ENCODE measurements at regions not wholly inside any gene's neighbourhood (a gene's known extent, or its start where the extent isn't known, plus 50 kb on each side); places are given as distances from the start of the nearest gene placed in this dataset.

- TF ChIP-seq, protein P1, sequence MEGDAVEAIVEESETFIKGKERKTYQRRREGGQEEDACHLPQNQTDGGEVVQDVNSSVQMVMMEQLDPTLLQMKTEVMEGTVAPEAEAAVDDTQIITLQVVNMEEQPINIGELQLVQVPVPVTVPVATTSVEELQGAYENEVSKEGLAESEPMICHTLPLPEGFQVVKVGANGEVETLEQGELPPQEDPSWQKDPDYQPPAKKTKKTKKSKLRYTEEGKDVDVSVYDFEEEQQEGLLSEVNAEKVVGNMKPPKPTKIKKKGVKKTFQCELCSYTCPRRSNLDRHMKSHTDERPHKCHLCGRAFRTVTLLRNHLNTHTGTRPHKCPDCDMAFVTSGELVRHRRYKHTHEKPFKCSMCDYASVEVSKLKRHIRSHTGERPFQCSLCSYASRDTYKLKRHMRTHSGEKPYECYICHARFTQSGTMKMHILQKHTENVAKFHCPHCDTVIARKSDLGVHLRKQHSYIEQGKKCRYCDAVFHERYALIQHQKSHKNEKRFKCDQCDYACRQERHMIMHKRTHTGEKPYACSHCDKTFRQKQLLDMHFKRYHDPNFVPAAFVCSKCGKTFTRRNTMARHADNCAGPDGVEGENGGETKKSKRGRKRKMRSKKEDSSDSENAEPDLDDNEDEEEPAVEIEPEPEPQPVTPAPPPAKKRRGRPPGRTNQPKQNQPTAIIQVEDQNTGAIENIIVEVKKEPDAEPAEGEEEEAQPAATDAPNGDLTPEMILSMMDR (IDR thresholded peaks at IDR 0.05; ENCODE audit: low read depth, low read length, missing control alignments), result no peak
- no peak overlapping the region for H3K4me3 ChIP-seq (replicated peaks; ENCODE audit: low read depth, low read length)
- DNase-seq (ENCODE audit: extremely low read depth, low read depth), result no peak
These were observed 902.4 kb downstream of the TBC1D32 start for GRCh38 chr6:120431841-120432240.

DNA sequence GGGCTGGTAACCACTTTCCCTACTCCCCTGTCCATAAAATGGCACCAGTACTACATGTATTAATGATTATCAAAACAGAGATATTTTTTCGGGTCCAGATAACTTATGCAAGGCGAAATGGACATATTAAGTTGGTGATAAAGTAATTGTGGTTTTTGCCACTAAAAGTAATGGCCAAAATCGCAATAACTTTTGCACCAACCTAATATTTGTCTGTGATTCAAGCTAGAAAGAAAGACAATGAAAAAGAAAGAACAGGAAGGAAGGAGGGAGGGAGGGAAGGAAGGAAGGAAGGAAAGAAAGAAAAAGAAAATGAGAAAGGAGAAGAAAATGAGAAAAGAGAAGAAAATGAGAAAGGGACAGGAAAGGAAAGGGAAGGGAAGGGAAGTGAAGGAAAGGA is 922.9 kb downstream of the TBC1D32 start:
- DNase-seq (ENCODE audit: extremely low read depth, low read depth), result no peak
- TF ChIP-seq, protein P1 (IDR thresholded peaks at IDR 0.05; ENCODE audit: low read depth, low read length, missing control alignments), result no peak
- H3K4me3 ChIP-seq (replicated peaks; ENCODE audit: low read depth, low read length), result no peak overlapping the region

DNA sequence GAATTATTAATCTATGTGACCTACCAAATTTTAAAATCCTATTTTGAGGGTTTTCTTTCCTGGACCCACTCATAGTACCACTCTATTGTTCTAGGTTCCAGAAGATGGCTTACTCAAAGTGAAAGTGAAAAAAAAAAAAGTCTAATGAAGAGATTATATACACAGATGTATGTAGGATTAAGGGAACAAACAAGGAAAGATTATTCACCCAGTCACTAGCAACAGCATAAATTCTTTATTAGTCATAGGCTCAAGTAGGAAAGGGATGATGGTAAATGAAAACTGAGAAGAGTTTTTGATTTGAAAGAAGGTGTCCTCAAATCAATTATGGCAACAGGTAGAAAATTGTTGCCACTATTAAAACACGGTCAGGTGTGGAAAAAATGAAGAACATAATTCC is 923.7 kb downstream of the TBC1D32 start:
- H3K4me3 ChIP-seq (replicated peaks; ENCODE audit: low read depth, low read length), result no peak overlapping the region
- DNase-seq (ENCODE audit: extremely low read depth, low read depth), result no peak
- TF ChIP-seq, protein P1 (IDR thresholded peaks at IDR 0.05; ENCODE audit: low read depth, low read length, missing control alignments), result no peak

GRCh38 chr6:120407696-120408095 is 926.6 kb downstream of the TBC1D32 start:
- TF ChIP-seq, protein P1 (IDR thresholded peaks at IDR 0.05; ENCODE audit: low read depth, low read length, missing control alignments), result no peak
- no peak overlapping the region for H3K4me3 ChIP-seq (replicated peaks; ENCODE audit: low read depth, low read length)
- DNase-seq (ENCODE audit: extremely low read depth, low read depth), result no peak

DNA sequence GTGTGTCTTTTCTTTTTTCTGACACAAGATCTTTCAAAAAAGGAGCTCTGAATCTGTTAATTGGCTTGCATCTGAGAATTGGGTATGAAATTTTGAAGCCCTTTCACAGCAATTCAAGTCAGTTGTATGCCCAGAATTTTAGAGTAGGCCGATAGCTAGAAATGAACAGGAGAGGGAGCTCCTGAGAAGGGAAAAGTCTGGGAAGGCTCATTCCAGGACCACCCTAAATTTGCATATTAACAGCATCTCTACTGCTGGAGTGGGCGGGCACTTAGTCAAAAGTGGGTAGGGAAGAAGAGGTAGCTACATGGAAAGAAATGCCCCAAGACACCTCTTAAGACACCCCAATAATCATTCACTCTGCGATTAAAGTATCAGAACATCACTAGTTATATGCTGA is 928.3 kb downstream of the TBC1D32 start:
- TF ChIP-seq, protein P1 (IDR thresholded peaks at IDR 0.05; ENCODE audit: low read depth, low read length, missing control alignments), result no peak
- no peak for DNase-seq (ENCODE audit: extremely low read depth, low read depth)
- H3K4me3 ChIP-seq (replicated peaks; ENCODE audit: low read depth, low read length), result no peak overlapping the region

- H3K4me3 ChIP-seq (replicated peaks; ENCODE audit: low read depth, low read length), result no peak overlapping the region
- DNase-seq (ENCODE audit: extremely low read depth, low read depth), result no peak
- TF ChIP-seq, protein P1 (IDR thresholded peaks at IDR 0.05; ENCODE audit: low read depth, low read length, missing control alignments), result no peak
These were observed 938.5 kb downstream of the TBC1D32 start for GRCh38 chr6:120395784-120396183.

DNA sequence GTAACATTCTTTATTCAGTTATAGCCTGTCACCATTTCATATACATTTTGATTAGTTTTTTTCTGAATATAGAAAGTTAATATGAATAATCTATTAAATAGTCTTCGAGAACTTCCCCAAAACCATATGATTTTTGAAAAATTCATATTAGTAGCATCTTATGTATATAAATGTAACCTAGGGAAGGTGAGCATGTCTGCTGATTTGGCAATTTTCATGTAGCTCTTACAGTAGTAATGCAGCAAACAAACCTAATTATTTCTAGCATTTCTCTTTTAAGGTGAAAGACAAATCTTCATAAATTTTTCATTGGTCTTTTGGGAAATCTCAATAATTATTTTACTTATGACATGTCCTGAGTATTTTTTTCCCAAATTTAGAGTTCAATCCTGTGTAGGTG is 939.0 kb downstream of the TBC1D32 start:
- DNase-seq (ENCODE audit: extremely low read depth, low read depth), result no peak
- TF ChIP-seq, protein P1 (IDR thresholded peaks at IDR 0.05; ENCODE audit: low read depth, low read length, missing control alignments), result no peak
- no peak overlapping the region for H3K4me3 ChIP-seq (replicated peaks; ENCODE audit: low read depth, low read length)
